SHP77 (cell line): ENCODE measurements at regions not wholly inside any gene's neighbourhood (a gene's known extent, or its start where the extent isn't known, plus 50 kb on each side); places are given as distances from the start of the nearest gene placed in this dataset.
"Not testable (repeated sequence)": the region's sequence is repeated elsewhere in the genome, so short reads cannot be mapped to it uniquely, and the experiment has no call there.

ENCODE experiments used
- DNase-seq, 2 experiments: peaks; one replicate each; lab custom pipeline; 2025; lab: John Stamatoyannopoulos, UW

DNA sequence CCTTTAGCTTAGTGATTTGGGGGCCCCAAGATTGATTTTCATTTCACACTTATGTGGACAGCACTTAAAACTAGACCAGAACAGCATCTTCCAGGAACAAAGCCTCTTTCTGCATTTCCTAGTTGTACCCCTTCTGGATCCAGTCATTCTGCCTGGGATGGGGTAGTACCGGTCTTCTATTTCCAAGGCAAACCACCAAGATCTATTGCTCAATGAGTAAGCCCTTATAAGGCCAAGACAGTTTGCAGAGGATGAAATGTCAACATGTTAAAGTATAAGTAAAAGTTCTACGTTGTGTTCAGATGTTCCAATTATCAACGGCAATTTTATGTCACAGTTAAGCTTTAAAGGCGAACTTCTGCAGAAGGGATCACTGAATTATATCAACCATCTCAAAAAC, 106.9 kb upstream of the ZNF746 start:
- DNase-seq, result no peak

DNA sequence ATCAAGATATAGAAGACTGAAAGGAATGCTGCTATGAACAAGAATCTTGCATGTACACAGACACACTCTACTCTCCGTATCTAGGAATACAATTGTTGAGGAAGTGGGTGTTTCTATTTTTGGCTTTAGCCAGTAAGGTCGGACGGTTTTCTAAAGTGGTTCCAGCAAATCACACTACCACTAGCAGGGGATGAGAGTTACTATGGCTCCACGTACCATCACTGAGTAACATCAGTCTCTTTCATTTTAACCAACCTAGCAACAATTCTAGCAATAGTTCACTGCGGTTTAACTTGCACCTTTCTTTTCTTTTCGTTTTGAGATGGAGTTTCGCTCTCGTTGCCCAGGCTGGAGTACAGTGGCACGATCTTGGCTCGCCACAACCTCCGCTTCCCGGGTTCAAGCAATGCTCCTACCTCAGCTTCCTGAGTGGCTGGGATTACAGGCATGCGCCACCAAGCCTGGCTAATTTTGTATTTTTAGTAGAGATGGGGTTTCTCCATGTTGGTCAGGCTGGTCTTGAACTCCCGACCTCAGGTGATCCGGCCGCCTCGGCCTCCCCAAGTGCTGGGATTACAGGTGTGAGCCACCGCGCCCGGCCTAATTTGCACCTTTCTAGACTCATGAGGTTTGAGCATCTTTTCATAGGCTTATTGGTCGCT, 103.2 kb upstream of the ZNF746 start:
- not testable (repeated sequence) for DNase-seq

DNA sequence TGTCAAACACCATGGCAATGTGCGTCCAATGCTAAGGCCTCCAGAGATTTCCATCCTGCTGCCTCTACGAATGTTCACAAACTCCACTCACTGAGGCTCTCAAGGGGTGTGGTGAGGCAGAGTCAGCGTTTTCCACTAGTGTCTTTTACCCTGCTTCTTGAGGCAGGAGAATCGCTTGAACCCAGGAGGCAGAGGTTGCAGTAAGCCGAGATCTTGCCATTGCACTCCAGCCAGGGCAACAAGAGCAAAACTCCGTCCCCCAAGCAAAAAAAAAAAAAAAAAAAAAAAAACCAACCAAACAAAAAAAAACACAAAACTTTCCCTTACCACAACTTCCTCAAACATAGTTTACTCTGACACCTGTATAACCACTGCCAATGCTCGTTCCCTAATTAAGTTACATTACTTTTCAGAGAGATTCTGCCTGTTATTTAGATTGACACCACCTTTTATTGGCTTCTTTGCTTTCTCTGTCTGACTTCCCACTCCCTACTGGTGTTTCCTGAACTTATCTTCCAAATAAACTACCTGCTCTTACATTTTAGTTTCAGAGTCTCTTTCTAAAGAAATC, 102.1 kb upstream of the ZNF746 start:
- DNase-seq, result no peak

DNA sequence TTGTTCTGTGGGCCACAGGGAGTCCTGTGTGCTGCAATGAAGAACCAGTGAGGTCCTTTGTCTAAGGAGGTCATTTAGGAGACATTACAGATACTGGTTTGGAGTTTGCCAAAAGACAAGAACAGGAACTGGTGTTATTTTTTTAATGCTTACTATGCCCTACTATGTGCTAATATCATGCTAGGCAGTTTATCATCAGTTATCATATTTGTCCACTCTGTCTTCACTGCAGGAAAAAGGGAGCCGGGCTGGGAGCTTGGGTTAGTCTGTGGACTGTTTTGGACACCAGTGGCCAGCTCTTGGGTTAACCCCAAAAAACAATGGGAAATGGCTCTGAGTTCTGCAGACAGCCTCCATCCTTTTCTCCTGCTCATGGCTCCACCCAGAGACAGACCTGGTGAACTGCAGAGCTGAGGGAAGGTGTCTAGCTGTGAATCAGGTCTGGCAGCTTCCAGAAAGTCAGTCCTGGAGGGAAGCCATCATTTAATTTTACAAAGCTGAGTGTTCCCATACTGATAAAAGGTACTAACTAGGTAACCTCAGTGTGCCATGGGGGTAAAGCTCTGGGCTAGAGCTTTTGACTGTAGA, 101.2 kb upstream of the ZNF746 start:
- no peak for DNase-seq

DNA sequence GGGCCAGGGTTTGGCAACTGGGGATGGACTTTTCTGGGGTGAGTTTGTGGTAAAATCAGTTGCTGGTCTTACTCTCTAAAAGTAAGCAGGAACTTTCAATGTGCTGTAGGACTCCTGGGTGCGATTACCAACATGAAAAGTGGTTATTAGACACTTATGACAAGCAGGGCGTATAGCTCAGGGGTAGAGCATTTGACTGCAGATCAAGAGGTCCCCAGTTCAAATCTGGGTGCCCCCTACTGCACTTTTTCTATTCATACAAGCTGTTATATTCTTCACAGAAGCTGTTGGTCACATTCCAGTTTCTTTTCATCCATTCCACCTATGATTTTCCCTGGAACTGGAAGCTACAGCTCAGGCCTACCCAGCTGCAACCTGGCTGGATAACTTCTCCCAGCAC, 100.2 kb upstream of the ZNF746 start:
- DNase-seq, result not testable (repeated sequence)

DNA sequence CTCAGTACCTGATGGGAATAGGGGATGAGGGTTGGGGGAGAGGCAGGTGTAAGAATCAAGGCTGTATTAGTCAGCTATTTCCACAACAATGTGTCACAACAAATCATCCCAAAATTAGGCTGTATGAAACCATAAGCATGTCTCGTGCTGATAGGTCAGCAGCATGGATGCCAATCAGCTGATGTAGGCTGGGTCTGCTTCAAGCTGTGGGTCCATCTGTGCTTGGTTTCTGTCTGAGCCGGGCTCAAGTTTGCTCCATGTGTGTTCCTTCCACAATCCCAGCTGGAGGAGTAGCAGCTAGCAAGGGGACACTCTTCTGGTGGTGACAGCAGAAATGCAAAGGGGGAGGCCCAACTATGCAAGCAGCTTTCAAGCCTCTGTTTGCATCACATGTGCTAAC, 97.9 kb upstream of the ZNF746 start:
- no peak for DNase-seq

DNA sequence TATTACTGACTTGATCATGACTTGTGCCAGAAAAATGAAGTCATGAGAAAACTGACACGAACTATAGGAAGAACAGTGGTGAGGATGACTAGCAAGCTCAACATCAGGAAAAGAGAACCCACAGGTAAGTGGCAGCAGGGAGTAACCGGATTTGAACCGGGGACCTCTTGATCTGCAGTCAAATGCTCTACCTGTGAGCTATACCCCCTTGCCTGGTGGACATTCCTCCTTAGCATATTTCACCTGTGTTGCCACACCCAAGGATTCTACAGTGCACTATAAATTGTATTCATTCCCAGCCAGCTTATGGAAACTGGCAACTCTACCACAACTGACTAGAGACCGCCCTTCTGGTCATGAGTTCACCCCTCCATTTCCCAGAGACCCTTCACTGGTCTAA, 97.5 kb upstream of the ZNF746 start:
- DNase-seq, result no peak

DNA sequence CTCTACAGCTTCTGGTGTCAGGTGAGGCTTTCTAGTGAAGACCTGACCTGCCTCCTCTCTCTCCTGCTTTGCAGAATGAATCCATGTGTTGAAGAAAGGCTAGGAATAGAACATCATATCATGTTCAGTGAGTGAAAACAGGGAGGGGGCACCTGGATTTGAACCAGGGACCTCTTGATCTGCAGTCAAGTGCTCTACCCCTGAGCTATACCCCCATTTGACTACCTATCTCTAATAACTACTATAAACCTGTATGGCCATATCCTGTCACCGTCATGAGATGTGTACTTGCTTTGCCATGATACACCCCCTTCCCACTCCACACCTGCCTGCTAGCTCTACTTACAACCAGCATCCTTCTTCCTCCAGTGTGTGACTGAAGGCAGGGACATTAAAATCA, 91.3 kb upstream of the ZNF746 start:
- no peak for DNase-seq

DNA sequence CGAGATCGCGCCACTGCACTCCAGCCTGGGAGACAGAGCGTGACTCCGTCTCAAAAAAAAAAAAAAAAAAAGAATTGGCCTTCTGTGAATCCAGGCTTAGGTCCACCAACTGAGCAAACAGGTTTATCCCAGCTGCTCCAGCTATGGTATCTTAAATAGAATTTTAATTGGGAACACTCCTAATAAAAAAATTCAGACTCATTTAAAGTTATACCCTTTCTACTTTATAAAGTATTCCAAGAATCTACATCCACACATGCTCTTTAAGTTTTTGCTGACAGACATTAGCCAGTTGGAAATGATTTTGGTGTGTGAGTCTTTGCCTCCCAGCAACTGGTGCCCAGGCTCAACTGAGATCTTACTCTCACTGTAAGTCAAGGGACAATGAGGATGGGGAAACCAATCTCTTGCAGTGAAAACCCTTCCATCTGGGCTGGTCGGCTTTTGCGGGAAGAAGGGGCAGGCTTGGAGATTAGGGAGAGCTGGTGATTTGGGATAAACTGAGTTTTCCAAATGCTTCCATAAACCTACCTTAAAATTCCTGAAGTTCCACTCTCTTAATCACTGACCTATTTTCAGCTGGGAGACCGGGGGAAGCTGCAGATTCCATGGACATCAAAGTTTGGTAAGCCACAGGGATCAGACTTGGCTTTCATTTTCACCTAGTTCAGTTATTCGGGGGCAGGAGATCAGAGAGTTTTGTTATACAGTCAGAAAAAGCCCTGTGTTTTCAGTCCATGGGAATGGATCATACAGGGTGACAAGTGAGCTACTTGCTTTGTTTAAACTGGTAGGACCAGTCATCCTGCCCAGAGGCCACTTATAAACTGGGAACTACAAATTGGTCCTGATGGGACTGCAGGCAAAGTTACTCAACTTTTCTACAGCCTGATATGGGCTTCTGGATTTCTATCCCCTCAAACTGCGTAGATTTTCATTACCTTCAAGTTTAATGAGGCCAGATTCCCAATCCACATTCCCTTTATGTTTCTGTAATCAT, 89.3 kb upstream of the ZNF746 start:
- DNase-seq, result no peak

DNA sequence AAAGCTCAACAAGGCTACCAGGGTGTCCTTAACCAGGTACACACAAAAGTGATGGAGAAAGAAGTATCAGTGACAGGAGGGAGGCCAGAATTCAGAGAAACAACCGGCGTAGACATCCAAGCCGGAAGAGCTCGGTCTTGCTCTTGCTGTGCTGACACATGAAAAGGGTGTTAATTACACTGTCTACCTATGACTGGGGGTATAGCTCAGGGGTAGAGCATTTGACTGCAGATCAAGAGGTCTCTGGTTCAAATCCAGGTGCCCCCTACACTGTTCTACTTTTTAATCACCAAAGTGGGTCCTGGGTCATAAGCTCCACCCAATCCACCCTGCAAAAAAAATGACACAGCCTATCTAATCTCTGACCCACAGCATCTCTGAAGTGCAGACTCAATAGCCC, 86.9 kb upstream of the ZNF746 start:
- DNase-seq, result no peak

DNA sequence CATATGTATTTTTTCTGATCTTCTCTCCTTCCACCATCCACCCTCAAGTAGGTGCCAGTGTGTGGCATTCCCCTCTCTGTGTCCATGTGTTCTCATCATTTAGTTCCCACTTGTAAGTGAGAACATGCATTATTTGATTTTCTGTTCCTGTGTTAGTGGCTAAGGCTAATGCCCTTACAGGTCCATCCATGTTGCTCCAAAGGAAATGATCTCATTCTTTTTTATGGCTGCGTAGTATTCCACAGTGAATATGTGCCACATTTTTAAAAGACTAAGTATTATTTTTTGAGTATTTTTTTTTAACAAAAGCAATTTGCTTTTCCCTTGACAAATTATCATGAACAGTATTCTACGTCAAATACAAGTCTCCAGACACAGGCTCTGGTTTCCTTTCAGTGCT, 86.4 kb upstream of the ZNF746 start:
- no peak for DNase-seq

DNA sequence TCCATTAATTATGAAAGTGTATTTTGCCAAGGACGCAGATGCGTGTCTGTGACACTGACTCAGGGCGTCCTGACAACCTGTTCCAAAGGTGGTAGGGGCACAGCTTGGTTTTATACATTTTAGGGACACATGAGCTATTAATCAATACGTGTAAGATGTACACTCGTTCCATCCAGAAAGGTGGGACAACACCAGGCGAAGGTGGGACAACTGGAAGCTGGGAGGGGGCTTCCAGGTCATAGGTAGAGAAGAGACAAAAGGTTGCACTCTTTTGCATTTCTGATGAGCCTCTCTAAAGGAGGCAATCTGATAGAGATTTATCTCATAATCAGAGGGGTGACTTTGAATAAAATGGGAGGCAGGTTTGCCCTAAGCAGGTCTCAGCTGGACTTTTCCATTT, 82.7 kb upstream of the ZNF746 start:
- DNase-seq, result no peak

DNA sequence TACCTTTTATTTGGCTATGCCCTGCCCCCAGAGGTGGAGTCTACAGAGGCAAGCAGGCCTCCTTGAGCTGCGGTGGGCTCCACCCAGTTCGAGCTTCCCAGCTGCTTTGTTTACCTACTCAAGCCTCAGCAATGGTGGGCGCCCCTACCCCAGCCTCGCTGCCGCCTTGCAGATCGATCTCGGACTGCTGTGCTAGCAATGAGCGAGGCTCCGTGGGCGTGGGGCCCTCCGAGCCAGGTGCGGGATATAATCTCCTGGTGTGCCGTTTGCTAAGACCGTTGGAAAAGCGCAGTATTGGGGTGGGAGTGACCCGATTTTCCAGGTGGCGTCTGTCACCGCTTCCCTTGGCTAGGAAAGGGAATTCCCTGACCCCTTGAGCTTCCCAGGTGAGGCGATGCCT, 81.8 kb upstream of the ZNF746 start:
- not testable (repeated sequence) for DNase-seq

DNA sequence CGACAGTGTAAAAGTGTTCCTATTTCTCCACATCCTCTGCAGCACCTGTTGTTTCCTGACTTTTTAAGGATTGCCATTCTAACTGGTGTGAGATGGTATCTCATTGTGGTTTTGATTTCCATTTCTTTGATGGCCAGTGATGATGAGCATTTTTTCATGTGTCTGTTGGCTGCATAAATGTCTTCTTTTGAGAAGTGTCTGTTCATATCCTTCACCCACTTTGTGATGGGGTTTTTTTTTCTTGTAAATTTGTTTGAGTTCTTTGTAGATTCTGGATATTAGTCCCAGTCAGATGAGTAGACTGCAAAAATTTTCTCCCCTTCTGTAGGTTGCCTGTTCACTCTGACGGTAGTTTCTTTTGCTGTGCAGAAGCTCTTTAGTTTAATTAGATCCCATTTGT, 76.8 kb upstream of the ZNF746 start:
- not testable (repeated sequence) for DNase-seq

DNA sequence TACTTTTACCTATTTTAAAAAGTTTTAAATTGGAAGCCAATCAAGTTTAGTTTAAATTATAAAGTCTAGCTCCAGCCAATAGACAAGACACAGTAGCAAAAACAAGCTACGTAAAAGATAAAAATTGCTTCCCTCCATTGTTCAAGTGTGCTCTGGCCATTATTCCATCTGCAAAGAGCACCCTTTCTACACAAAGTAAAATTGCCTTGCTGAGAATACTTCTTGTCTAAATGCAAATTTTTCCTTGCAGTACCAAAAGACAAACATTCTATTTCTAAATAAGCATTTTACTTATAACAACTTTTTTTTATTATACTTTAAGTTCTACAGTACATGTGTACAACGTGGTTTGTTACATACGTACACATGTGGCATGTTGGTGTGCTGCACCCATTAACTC, 75.9 kb upstream of the ZNF746 start:
- no peak for DNase-seq

DNA sequence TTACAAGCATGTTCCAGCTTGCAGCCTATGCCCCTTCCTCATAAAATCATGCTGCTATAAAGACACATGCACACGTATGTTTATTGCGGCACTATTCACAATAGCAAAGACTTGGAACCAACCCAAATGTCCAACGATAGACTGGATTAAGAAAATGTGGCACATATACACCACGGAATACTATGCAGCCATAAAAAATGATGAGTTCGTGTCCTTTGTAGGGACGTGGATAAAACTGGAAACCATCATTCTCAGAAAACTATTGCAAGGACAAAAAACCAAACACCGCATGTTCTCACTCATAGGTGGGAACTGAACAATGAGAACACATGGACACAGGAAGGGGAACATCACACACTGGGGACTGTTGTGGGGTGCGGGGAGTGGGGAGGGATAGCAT, 75.3 kb upstream of the ZNF746 start:
- not testable (repeated sequence) for DNase-seq

DNA sequence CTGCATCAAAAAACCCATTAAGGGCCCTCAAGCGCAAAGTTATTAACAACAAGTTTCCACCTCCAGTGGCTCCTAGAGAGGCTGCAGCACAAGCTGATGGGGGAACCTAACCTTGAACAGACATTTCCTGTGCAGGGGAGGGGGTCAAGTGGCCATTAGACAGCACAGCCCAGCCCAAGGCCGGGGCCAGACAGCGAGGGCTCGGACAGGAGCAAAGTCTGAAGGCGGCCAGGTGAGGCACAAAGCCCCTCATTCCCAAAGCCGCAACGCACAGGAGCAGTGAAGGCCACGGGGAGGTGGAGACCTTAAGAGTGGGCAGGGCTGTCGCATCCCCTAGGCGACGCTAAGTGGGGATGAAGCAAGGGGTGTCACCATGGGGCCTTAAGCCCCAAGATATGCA, 73.2 kb upstream of the ZNF746 start:
- DNase-seq, result no peak

DNA sequence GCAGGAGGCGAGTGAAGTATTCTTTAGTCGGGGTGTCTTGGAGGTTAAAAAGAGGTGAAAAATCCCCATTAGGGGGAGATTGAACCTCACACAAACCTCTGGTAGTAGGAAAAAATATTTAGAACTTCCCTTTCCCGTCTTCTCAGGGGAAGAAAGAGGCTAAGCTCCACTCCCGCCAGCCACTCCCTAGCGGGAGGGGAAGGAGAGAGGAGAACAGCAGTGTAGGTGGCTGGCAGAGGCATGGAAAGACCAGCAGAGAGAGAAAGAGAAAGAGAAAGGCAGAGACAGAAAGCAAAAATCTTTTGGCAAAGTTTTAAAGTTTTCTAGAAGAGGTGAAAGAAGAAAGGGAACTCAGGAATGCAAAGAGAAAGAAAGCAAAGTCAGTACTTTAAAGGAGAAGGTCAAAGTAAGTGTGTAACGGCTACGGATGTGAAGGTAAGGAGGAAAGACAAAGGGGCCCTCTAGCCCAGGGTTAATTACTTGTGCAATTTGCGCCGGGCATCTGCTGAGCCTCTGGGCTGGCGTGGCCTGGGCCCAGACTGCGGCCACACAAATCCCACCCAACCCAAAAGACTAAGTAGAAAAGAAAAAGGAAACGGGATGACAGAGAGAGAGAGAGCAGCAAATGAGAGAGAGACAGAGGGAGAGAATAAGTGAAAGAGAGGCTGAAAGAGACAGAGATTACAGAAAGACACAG, 72.3 kb upstream of the ZNF746 start:
- DNase-seq, result no peak

DNA sequence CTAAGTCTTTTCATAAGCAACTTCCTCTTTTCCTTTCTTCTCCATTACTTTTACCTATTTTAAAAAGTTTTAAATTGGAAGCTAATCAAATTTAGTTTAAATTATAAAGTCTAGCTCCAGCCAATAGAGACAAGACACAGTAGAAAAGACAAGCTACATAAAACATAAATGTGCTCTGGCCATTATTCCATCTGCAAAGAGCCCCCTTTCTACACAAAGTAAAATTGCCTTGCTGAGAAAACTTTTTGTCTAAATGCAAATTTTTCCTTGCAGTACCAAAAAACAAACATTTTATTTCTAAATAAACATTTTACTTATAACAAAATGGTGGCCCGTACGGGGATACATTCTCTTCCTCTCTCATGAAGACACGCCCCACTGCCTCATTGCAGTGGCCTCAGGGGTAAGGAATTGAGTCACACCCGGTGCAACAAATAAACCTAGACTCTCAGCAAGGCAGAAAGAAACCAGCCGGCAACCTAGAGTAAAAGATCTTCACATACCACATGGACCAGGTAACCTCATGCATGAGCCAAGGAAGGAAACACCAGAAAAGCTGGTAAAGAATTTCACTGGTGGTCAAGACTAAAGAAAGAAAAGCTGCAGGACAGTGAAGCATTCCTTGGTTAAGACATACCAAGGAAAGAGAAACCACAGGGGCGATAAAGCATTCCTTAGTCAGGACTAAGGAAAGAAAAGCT, 71.6 kb upstream of the ZNF746 start:
- DNase-seq, result no peak

DNA sequence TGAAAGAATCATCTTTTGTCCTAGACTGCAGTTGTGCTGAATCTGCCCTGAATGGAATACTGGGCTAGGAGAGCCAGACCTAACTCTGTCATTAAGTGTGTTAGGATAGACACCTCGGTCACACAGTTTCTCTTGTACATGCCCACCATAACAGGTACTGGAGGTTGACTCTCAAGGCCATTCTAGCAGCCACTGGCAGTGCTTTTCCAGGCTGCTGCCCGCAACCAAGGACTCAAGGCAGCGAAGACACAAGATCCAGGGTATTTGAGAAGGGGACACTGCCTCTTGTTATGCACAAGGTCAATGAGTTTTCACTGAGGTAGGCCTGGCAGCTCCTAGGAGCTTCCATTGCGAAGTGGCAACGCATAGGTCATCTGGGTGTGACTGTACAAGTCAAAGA, 70.6 kb upstream of the ZNF746 start:
- DNase-seq, result no peak

DNA sequence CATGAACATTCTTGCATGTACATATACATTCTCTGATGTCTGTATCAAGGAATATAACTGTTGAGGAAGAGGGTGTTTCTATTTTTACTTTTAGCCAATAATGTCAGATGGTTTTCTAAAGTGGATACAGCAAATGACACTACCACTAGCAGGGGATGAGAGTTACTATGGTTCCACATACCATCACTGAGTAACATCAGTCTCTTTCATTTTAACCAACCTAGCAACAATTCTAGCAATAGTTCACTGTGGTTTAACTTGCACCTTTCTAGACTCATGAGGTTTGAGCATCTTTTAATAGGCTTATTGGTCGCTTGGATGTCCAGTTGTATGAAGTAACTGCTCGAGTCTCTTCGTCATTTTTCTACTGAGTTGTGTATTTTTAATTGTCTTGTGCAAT, 68.5 kb upstream of the ZNF746 start:
- DNase-seq, result no peak

DNA sequence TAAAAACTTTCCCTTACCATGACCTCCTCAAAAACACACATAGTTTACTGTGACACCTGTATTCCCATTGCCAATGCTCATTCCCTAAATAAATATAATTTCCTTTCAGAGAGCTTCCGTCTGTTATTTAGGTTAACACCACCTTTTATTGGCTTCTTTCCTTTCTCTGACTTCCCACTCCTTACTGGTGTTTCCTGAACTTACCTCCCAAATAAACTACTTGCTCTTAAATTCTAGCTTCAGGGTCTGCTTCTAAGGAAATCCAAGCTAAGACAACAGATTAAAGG, 67.4 kb upstream of the ZNF746 start:
- DNase-seq, result no peak
